ENCODE measurements at regions not wholly inside any gene's neighbourhood (a gene's known extent, or its start where the extent isn't known, plus 50 kb on each side); places are given as distances from the start of the nearest gene placed in this dataset.
"Not testable (repeated sequence)": the region's sequence is repeated elsewhere in the genome, so short reads cannot be mapped to it uniquely, and the experiment has no call there.

- no peak for DNase-seq
These were observed 160.7 kb downstream of the LEPR start for GRCh38 chr1:65581119-65581518.

GRCh38 chr1:65584399-65584798, 163.9 kb downstream of the LEPR start:
- no peak for DNase-seq

- DNase-seq: no peak
These were observed 169.8 kb downstream of the LEPR start for GRCh38 chr1:65590279-65590678.

- DNase-seq: no peak
These were observed 173.0 kb downstream of the LEPR start for GRCh38 chr1:65593516-65593915.

GRCh38 chr1:65595724-65596123, 175.3 kb downstream of the LEPR start:
- no peak for DNase-seq

- DNase-seq: no peak
These were observed 176.3 kb downstream of the LEPR start for GRCh38 chr1:65596768-65597167.

GRCh38 chr1:65605621-65606020, 185.2 kb downstream of the LEPR start:
- DNase-seq: no peak

GRCh38 chr1:65606426-65606825, 186.0 kb downstream of the LEPR start:
- DNase-seq: no peak

GRCh38 chr1:65613884-65614283, 178.8 kb upstream of the PDE4B start:
- DNase-seq: no peak

- no peak for DNase-seq
These were observed 176.8 kb upstream of the PDE4B start for GRCh38 chr1:65615859-65616258.

- not testable (repeated sequence) for DNase-seq
These were observed 171.0 kb upstream of the PDE4B start for GRCh38 chr1:65621721-65622120.

- no peak for DNase-seq
These were observed 168.8 kb upstream of the PDE4B start for GRCh38 chr1:65623895-65624294.

- DNase-seq: no peak
These were observed 167.2 kb upstream of the PDE4B start for GRCh38 chr1:65625528-65625927.

- DNase-seq: no peak
These were observed 166.7 kb upstream of the PDE4B start for GRCh38 chr1:65626003-65626402.

- no peak for DNase-seq
These were observed 162.9 kb upstream of the PDE4B start for GRCh38 chr1:65629788-65630187.

- no peak for DNase-seq
These were observed 161.8 kb upstream of the PDE4B start for GRCh38 chr1:65630855-65631254.

GRCh38 chr1:65632235-65632634, 160.5 kb upstream of the PDE4B start:
- DNase-seq: no peak

GRCh38 chr1:65640046-65640445, 152.6 kb upstream of the PDE4B start:
- DNase-seq: no peak

- DNase-seq: not testable (repeated sequence)
These were observed 143.5 kb upstream of the PDE4B start for GRCh38 chr1:65649185-65649584.

- no peak for DNase-seq
These were observed 142.0 kb upstream of the PDE4B start for GRCh38 chr1:65650682-65651081.

GRCh38 chr1:65654526-65654925, 138.2 kb upstream of the PDE4B start:
- not testable (repeated sequence) for DNase-seq

GRCh38 chr1:65657609-65658008, 135.1 kb upstream of the PDE4B start:
- DNase-seq: not testable (repeated sequence)

- DNase-seq: no peak
These were observed 134.6 kb upstream of the PDE4B start for GRCh38 chr1:65658122-65658521.

GRCh38 chr1:65668368-65668767, 124.3 kb upstream of the PDE4B start:
- DNase-seq: no peak

GRCh38 chr1:65670518-65670917, 122.2 kb upstream of the PDE4B start:
- DNase-seq: no peak

All from nucleus accumbens (tissue), 56 donors.